ENCODE measurements at regions not wholly inside any gene's neighbourhood (a gene's known extent, or its start where the extent isn't known, plus 50 kb on each side); places are given as distances from the start of the nearest gene placed in this dataset.

DNA sequence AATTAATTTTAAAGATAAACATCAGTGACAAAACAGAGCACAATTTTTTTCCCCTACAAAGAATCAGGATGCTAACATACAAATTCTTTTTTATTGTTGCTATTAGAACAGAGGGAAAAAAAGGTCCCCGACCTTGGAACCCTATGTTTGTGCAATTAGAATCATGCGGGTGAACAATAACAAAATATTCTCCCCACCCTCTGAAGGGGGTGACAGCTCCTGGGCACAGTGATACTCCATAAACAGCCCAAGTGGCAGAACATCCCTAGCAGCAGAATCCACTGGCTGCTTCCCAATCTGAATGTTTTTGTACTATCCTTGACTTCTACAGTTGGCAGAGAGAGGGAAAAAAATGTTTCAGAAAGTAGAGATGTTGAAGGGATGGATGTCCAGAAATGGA, 87.7 kb upstream of the TLL1 start:
- no peak for TF ChIP-seq CTCF (IDR thresholded peaks at IDR 0.05)
- TF ChIP-seq POLR2A (IDR thresholded peaks at IDR 0.05) = no peak

All from heart left ventricle (tissue), 13 donors.